GM21367 (cell line): ENCODE measurements at regions not wholly inside any gene's neighbourhood (a gene's known extent, or its start where the extent isn't known, plus 50 kb on each side); places are given as distances from the start of the nearest gene placed in this dataset.
"Not testable (repeated sequence)": the region's sequence is repeated elsewhere in the genome, so short reads cannot be mapped to it uniquely, and the experiment has no call there.

ENCODE experiments used
- ATAC-seq: cut with Tn5 transposase; IDR thresholded peaks from one replicate; pipeline ENCODE4 v1.9.1; 2021; ENCODE audit not compliant: unreplicated experiment

DNA sequence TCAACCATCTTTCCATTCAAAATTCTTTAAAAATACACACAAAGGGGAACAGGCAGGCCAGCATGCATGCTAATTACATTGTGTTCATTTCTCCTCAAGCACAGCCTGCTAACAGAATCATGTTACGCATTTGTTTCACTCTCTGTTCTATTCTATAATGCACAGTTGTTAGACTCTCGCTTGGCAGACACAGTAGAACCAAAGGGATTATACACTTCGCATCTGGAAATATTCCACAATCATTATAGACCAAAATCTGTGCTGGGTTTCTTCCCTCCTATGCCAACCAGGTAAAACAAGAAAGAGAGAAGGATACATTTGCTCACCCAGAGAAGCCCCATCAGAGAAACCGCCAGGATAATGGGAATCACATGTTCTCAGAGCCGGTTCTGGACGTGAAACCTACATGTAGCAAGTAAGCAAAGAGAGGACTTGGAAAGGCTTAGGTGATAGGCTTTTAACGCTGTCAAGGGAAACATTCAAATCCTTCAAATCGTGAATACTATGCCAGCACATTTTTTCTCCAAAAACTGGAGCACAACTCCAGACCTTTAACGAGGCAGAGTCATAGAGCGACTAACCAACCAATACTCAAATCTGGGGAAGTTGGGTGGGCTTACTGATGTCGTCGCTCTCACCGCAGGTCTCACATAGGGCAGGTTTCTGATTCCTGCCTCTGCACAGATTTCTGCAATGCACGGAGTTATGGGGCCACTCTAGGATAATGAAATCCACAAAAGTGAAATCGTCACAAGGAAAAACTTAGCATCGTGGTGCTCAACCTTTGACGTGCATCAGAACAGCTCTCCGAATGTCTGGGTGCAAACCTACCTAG is 380.5 kb upstream of the AUTS2 start:
- no peak for ATAC-seq

DNA sequence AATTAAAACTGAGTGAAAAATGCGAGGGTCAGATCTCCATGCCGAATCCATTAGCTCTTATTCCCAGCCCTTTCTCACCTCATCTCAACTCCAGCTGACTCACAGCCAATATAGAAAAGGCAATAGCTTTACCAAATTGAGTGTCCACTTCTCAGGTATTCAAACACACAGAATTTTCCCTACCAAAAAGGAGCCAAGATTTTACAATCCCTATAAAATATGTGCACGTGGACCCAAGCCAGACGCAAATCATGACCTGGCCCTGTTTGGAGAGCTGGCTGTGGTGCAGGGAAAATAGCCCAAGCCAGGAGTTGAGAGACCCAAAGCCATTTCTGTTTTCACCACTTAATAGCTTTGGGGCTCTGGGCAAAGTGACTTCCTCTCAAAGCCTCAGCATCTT is 379.7 kb upstream of the AUTS2 start:
- ATAC-seq, result no peak

DNA sequence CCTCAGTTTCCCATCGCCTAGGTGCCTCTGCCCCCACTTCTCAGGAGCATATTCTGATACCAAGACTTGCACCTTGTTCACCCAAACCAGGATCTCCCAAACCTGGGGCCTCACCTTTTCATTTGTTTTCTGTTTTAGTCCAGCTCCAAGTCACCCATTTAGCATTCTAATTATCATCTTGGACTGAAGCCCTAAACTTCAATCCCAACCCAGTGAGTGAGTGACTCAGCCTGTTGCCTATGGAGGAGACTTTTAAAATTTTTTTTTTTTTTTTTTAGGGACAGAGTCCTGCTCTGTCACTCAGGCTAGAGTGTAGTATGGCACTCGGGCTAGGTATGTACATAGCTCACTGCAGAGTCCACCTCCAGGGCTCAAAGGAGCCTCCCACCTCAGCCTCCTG is 378.9 kb upstream of the AUTS2 start:
- ATAC-seq, result no peak

DNA sequence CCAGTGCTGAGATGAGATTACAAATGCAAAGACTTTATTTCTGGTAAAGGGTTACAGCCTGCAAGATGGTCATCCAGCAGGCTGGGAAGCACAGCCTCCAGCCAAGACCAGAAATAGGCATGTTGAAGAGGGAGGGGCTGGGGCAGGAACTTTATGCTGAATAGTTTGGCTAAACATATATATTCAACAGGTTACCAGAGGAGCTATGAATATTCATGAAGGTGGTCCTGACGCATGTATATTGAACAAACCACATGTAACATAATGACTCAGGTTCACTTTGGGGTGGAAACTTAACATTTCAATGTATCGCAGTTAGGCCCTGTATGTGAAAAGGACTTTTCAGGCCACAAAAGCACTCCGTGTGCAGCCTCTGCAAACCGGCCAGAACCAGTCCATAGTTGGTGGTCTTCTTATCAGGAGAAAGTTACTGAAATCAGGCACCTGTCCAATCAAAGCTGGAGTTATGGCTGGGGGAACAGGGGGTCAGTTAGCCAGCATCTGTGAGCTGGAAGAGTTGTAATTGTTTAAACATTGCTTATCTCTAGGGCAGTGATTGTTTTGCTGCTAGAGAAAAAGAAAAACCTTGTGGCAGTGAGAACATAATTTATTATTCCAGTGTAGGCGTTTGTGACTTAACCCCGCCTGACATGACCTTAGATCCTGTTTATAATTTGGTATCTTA is 372.9 kb upstream of the AUTS2 start:
- ATAC-seq, result no peak

DNA sequence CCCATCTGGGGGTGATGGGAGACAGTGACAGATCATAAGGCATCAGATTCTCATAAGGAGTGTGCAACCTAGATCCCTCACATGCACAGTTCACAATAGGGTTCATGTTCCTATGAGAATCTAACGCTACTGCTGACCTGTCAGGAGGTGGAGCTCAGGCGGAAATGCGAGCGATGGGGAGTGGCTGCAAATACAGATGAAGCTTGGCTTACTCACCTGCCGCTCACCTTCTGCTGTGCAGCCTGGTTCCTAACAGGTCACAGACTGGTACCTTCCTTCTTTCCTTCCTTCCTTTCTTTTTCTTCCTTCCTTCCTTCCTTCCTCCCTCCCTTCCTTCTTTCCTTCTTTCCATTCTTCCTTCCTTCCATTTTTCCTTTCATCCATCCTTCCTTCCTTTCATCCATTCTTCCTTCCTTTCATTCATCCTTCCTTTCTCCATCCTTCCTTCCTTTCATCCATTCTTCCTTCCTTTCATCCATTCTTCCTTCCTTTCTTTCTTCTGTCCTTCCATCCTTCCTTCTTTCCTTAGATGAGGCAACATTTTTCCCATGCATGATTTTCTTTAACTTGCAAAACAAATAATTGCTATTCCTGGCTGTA is 370.0 kb upstream of the AUTS2 start:
- ATAC-seq, result no peak

DNA sequence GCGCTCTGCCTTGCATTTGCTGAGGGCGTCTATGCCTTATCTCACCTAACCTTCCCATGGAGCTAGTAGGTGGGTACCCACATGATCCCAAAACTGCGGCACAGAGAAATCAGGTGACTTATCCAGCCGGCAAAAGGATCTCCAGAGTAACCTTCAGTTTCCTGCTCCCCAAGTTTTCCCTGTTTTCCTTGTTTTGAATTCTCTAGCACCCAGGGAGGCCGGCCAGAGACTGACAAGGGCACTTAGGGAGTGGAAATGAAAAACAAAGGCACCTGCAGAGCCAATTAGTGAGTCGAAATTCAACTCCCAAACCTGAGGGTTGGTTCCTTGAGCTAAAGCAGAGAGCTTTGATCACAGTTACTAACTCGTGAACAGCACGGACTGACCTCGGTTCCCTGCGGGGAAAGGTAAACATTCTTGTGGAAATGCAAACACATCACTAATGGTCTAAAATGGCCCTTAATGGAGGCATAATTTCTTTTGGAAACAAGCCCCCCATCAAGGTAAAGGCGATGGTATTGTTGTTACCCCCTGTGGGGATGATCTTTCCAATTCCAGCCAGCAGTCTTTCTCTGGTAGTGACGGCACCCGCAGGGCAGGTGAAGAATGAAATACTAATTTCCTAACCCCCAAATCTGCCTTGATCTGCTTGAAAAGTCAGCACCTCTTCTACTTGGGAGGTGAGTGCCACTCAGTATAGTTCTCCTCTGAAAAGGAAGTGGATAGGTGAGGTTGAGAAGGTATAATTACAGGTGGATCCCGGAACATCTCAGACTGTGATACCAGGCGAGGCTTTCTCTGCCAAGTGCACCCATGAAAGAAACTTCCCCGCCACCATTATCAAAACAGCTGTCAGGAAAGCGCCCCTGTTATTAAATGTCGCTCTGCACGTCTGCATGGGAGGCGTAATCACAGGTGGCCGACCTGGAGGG is 365.6 kb upstream of the AUTS2 start:
- no peak for ATAC-seq

DNA sequence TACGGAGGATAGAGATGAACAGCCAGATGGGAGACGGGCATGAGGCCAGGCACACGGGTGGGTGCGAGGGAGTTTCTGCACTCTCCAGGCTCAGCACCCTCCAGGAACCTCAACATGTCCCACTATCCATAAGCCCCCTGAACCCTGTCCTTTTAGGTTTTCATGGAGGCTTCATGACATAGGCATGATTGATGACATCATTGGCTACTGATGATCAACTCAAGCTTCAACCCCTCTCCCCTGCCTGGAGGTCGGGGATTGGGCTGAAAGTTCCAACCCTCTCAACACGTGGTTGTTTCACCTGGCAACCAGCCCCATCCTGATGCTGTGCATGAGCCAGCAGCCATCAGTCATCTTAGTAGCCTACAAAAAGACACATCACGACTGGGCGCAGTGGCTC is 360.7 kb upstream of the AUTS2 start:
- ATAC-seq, result no peak

DNA sequence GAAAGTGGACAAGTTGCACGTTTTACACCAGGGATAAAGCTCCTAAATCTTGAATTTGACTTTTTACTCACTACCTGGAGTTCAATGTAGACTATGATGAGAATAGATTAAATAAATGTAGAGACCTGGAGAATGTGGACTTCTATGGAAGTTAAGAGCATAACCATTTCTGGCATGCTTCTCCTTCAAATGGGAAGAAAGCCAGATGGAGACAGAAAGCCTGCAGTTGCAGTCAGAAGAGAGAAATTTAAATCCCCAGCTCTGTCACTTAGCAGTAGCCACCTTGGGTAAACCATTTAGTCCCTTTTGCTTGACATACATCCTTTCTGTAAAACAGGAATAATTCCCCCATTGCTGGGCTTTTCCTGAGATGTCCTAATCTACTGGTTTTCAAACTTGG is 355.3 kb upstream of the AUTS2 start:
- ATAC-seq, result no peak

DNA sequence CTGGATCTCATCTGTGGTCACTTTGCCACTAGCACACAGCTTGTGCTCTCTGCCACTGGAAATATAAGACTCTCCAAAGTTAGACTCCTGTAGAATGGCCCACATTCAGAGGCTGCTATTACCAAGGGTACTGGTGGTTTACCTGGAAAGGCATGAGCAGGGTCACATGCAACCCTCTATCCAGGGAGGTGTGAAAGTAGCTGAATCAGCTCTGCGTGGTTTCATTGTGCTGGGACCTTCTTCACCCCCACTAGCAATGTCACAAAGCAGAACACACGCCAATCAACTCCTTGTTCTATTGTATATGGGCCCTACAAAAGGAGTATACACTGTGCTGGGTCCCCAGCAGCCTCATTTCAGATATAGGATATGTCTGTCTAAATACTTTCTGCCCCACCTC is 353.6 kb upstream of the AUTS2 start:
- ATAC-seq, result no peak

DNA sequence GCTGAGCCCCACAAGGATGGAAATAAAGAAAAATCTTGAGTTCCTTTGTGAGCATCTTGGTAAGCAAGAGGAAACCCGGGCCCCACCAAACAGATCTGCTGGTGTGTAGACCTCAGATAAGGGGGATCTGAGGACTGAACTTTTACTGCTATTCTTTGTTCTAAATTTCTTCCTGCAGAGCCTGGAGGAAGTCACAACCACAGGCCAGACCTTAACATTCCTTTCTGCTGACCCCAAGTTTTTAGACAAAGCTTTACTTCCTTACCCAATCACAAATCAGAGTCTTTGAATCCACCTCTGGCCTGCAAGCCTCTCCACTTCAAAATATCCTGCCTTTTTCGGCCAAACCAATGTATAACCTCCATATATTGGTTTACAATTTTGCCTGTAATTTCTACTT is 352.6 kb upstream of the AUTS2 start:
- no peak for ATAC-seq

DNA sequence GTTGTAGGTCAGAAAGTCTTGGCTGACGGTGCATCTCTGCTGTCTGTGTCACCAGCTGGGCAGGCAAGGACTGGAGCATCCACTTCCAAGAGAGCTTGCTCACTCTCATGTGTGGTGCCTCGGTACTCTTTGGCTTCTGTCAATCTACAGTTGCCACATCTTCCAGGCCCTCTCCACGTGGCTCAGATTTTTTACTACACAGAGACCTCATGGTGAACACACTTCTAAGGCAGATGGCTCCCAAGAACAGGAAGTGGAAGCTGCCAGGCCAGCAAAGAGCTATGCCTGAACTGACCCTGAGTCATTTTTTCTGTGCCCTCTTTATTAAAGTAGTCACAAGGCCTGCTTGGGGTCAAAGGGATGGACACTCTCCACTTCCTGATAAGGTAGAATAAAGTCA is 351.5 kb upstream of the AUTS2 start:
- no peak for ATAC-seq

DNA sequence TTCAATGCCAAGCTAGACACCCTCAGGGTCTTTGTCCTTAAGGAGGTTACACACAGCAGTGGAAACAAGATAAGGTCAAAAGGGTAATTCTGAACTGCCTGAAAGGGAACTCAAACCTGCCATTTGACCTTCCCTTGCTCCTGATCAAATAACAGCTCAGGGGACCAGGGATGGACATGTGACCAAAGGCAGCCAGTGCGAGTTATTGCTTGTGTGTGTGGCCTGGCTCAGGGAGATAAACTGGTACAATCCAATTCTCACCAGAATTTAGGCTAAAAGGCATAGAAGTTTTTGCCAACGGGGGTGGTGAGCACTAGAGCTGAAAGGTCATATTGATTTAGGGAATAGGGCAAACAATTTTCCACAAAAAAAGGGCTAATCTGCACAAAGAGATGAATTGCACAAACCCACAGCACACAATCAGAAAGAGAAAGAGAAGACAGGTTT is 349.9 kb upstream of the AUTS2 start:
- ATAC-seq, result not testable (repeated sequence)

DNA sequence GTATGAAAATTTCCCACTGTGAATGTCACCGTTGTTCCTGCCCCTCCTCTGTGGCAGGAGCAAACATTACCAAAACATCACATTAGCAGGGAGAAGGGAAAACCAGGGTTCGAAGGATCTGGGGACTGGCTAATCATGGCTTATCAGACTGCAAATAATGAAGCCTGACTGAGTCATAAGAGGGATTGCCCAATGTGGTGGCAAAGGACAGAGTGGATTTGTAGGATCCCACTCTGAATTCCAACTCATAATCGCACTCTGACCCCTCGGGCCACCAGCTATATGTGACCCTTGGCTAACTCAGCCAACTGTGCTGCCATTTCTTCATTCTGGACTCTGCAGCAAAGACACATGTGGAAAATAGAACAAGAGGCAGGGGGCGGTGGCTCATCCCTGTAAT is 347.3 kb upstream of the AUTS2 start:
- ATAC-seq, result no peak

DNA sequence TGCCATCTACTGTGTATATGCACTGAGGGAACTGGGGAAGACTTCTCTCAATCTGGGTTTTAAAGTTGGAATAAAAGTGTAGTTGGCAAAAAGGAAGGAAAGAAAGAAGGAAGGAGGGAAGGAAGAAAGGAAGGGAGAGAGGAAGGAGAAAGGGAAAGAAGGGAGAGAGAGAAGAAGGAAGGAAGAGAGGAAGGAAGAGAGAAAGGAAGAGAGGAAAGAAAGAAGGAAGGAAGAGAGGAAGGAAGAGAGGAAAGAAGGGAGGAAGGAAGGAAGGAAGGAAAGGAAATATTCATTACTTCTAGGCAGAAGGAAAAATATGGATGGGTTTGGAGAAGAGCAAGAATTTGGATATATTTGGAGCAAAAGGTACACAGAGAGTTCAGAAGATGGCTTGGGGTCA is 343.6 kb upstream of the AUTS2 start:
- no peak for ATAC-seq

DNA sequence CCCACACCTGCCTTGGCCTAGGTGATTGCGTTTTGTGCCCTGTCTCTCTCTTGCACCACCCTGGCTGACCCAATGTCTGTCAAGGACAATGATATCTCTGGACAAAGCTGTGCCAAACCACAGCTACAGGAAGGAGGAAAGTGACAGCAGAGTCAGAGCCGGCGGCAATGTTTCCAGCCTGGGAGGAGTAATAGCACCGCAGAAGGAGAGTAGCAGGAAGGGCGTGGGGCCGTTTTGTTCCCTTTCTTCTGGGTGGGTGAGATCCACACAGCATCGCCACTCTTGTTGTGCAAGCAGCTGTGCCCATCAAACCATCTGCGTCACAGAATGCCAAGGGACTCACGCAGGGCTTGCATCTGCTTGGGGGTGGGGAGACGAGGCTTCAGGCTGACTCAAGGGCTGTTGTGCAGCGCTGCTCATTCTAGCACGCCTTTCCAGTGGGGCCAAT is 341.6 kb upstream of the AUTS2 start:
- no peak for ATAC-seq

DNA sequence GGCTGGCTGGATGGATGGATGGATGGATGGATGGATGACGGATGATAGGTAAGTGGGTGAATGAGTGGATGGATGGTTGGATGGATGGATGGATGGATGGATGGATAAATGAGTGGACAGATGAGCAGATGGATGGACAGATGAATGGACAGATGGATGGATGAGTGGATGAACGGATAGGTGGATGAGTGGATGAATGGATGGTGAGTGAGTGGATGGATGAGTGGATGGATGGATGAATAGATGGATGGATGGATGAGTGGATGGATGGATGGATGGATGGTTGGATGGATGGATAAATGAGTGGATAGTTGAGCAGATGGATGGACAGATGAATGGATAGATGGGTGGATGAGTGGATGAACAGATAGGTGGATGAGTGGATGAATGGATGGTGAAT is 340.7 kb upstream of the AUTS2 start:
- ATAC-seq, result no peak

DNA sequence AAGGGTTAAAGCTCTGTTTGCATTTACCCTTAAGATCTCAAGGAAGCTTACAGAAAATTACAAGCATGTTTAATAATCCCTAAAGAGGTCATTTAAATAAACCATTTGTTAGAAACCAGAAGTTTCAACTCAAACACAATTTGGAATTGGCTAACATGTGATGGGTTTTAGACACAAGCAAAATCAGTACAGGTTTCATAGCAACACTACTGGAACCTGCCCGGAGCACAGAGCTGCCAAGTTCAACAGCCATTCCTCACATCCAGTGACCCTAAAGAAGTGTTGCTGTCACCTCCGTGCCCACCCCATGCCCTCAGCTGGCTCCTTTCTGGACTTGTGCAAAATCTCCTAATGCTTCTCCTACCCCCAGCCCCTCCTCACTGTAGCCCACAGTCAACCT is 338.8 kb upstream of the AUTS2 start:
- no peak for ATAC-seq

DNA sequence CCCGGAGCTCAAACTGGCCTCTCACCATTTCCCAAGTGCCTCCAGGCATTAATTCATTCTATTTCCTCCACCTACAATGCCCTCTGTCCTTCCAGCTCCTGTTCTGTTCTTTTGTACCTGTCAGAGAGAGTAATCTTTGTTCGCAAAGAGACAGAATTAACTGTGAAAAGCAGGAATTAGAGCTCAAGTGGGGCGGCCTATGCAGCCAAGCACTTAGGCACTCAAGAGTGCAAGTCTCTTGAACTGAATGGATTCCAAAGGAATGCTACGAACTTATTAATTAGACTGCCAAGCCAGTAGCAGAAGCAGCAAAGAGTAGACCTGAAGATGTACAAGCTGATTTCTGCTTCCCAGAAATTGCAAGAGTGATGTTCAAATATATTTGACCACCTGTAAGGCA is 338.3 kb upstream of the AUTS2 start:
- no peak for ATAC-seq

DNA sequence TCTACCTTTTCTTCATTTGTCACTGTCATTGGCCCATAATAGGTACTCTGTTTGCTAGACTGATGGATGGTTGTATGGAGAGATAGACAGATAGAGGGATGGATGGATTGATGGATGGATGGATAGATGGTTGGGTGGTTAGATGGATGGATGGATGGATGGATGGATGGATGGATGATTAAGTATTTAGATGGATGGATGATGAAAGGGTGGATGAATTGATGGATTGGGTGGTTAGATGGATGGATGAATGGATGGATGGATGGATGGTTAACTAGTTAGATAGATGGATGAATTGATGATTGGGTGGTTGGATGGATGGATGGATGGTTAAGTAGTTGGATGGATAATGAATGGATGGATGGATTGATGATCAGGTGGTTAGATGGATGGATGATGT is 334.7 kb upstream of the AUTS2 start:
- no peak for ATAC-seq

DNA sequence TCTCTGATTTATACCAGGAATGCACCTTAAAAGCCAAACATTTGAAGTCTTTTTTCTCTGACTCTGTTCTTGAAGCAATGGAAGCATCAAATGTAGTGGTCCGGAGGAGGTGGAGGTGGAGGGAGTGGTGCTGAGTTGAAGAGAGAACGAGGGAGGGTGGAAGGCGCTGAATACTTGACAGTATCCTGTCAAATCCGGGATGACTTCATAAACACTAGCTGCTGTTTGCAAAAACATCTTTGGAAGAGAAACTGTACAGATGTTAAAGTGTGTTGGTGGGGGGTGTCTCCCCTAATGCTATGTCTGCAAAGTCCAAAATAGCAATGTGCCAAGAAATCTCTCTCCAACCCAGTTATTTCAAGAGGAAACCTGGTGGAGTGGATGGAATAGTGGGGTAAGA is 328.5 kb upstream of the AUTS2 start:
- ATAC-seq, result no peak

DNA sequence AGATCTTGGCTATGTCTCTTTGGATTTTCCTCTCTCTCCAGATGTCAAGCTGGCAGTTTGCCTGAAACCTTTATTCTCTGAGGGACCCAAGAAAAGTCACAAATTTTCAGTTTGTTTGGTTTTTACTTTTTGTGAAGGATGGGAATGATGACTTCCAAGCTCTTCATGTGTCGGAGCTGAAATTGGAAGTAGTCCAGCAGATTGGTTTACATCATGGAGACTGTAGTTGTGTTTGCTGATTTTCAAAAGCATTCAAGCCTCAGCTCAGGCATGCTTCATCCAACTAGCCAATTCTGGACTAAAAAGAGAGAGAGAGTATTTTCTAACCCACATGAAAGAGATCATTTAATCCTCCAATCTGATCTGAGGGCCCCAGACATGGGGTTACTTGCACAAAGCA is 326.2 kb upstream of the AUTS2 start:
- ATAC-seq, result no peak
